ENCODE measurements at regions not wholly inside any gene's neighbourhood (a gene's known extent, or its start where the extent isn't known, plus 50 kb on each side); places are given as distances from the start of the nearest gene placed in this dataset.
A peak's percentile ranks its signal among the peaks of the same experiment; 100 is the strongest.

GRCh38 chr4:144202081-144202480 lies 61.6 kb upstream of the GYPA start:
- DNase-seq: no peak

GRCh38 chr4:144203155-144203554 lies 62.6 kb upstream of the GYPA start:
- no peak for DNase-seq

- DNase-seq: no peak
These were observed 63.9 kb upstream of the GYPA start for GRCh38 chr4:144204431-144204830.

- no peak for DNase-seq
These were observed 66.2 kb upstream of the GYPA start for GRCh38 chr4:144206711-144207110.

- DNase-seq: no peak
These were observed 67.6 kb upstream of the GYPA start for GRCh38 chr4:144208074-144208473.

- DNase-seq: no peak
These were observed 69.0 kb upstream of the GYPA start for GRCh38 chr4:144209491-144209890.

GRCh38 chr4:144213371-144213770 lies 72.9 kb upstream of the GYPA start:
- DNase-seq: no peak

- DNase-seq: peak; percentile 44
These were observed 82.6 kb upstream of the GYPA start for GRCh38 chr4:144223149-144223548.

- DNase-seq: no peak
These were observed 83.1 kb upstream of the GYPA start for GRCh38 chr4:144223661-144224060.

GRCh38 chr4:144259285-144259684 lies 118.8 kb upstream of the GYPA start:
- no peak for DNase-seq

- DNase-seq: no peak
These were observed 126.6 kb upstream of the GYPA start for GRCh38 chr4:144267084-144267483.

- DNase-seq: no peak
These were observed 140.2 kb upstream of the GYPA start for GRCh38 chr4:144280688-144281087.

GRCh38 chr4:144283526-144283925 lies 143.0 kb upstream of the GYPA start:
- no peak for DNase-seq

GRCh38 chr4:144284026-144284425 lies 143.5 kb upstream of the GYPA start:
- DNase-seq: no peak

GRCh38 chr4:144288011-144288903 lies 147.7 kb upstream of the GYPA start:
- DNase-seq: no peak

GRCh38 chr4:144289667-144290428 lies 149.3 kb upstream of the GYPA start:
- no peak for DNase-seq

GRCh38 chr4:144291164-144291563 lies 150.6 kb upstream of the GYPA start:
- DNase-seq: no peak

- no peak for DNase-seq
These were observed 153.7 kb upstream of the GYPA start for GRCh38 chr4:144294211-144294610.

GRCh38 chr4:144295286-144295995 lies 154.9 kb upstream of the GYPA start:
- DNase-seq: no peak

GRCh38 chr4:144296941-144297340 lies 156.4 kb upstream of the GYPA start:
- DNase-seq: no peak

GRCh38 chr4:144298519-144298918 lies 158.0 kb upstream of the GYPA start:
- no peak for DNase-seq

- no peak for DNase-seq
These were observed 160.1 kb upstream of the GYPA start for GRCh38 chr4:144300616-144301015.

Measured in right hindlimb (tissue), 1 donor.